Hepatocyte (in vitro differentiated cells): ENCODE measurements at regions not wholly inside any gene's neighbourhood (a gene's known extent, or its start where the extent isn't known, plus 50 kb on each side); places are given as distances from the start of the nearest gene placed in this dataset.

Experiments used
- DNase-seq: peaks from one replicate; pipeline ENCODE4 v3.0.0-alpha.2; 2016; ENCODE audit warnings: low spot score
- H2AFZ ChIP-seq: fragments of 200-600 bp; sonication (generic); 2 replicates; pipeline ENCODE4 v1.6.0; 2016; ENCODE audit warnings: antibody characterized with exemption, mild to moderate bottlenecking
- H3K27ac ChIP-seq: fragments of 200-600 bp; sonication (generic); 2 replicates; pipeline ENCODE4 v1.5.1; 2016; ENCODE audit warnings: mild to moderate bottlenecking
- H3K27me3 ChIP-seq: fragments of 200-600 bp; sonication (generic); 2 replicates; pipeline ENCODE4 v1.6.1; 2016
- H3K36me3 ChIP-seq: fragments of 200-600 bp; sonication (generic); replicated peaks from 2 replicates; pipeline ENCODE4 v1.5.1; 2016; ENCODE audit warnings: low read depth; ENCODE audit not compliant: insufficient read depth
- H3K4me1 ChIP-seq: fragments of 200-600 bp; sonication (generic); 2 replicates; pipeline ENCODE4 v1.5.1; 2016; ENCODE audit warnings: mild to moderate bottlenecking, moderate library complexity; ENCODE audit not compliant: insufficient read depth
- H3K4me2 ChIP-seq: fragments of 200-600 bp; sonication (generic); 2 replicates; pipeline ENCODE4 v1.6.0; 2016
- H3K4me3 ChIP-seq: fragments of 200-600 bp; sonication (generic); 2 replicates; pipeline ENCODE4 v1.5.1; 2016; ENCODE audit warnings: mild to moderate bottlenecking
- H3K79me2 ChIP-seq: fragments of 200-600 bp; sonication (generic); 2 replicates; pipeline ENCODE4 v1.6.0; 2017; ENCODE audit warnings: mild to moderate bottlenecking
- H3K9me2 ChIP-seq: fragments of 200-600 bp; sonication (generic); replicated peaks from 2 replicates; pipeline ENCODE4 v1.6.0; 2017; ENCODE audit warnings: mild to moderate bottlenecking; ENCODE audit not compliant: insufficient read depth
- H3K9me3 ChIP-seq: fragments of 200-600 bp; sonication (generic); 2 replicates; pipeline ENCODE4 v1.5.1; 2016; ENCODE audit warnings: low read depth, mild to moderate bottlenecking
- H4K20me1 ChIP-seq: fragments of 200-600 bp; sonication (generic); 2 replicates; pipeline ENCODE4 v1.6.0; 2016; ENCODE audit warnings: mild to moderate bottlenecking; ENCODE audit not compliant: insufficient read depth, poor library complexity, severe bottlenecking
- CTCF ChIP-seq: fragments of 200-600 bp; sonication (generic); IDR thresholded peaks from 2 replicates; pipeline ENCODE4 v1.5.1; 2016; ENCODE audit warnings: antibody characterized with exemption, mild to moderate bottlenecking; ENCODE audit not compliant: poor library complexity
- EZH2 ChIP-seq: fragments of 200-600 bp; sonication (generic); IDR thresholded peaks from 2 replicates; pipeline ENCODE4 v1.6.1; 2016; ENCODE audit warnings: antibody characterized with exemption, mild to moderate bottlenecking, borderline replicate concordance
- EZH2phosphoT487 ChIP-seq: fragments of 200-600 bp; sonication (generic); IDR thresholded peaks from one replicate; pipeline ENCODE4 v1.6.1; 2018; ENCODE audit warnings: antibody characterized with exemption, mild to moderate bottlenecking, low read depth, moderate library complexity; ENCODE audit not compliant: unreplicated experiment, severe bottlenecking
- WGBS: methylation state at CpG from one replicate; pipeline ENCODE4 v1.1.6; 2016; ENCODE audit warnings: low lambda C conversion rate; ENCODE audit errors: missing lambda C conversion rate; 5-methylcytosine and 5-hydroxymethylcytosine counted together

GRCh38 chr22:27156821-27157489, 499.6 kb downstream of the MIAT start:
- 85% methylated on average over 8 of the region's 8 CpGs for WGBS
- Histone ChIP-seq H3K4me2 (no peak overlapping the region), H3K36me3 (no peaks in the 10 kb centered on the region), H2AFZ (no peak overlapping the region), H3K27ac (no peak overlapping the region), H3K9me2 (no peaks in the 10 kb centered on the region), H3K27me3 (no peaks in the 10 kb centered on the region), H4K20me1 (no peaks in the 10 kb centered on the region), H3K4me3 (no peak overlapping the region), H3K4me1 (no peaks in the 10 kb centered on the region), H3K79me2 (no peaks in the 10 kb centered on the region), H3K9me3 (no peaks in the 10 kb centered on the region)
- TF ChIP-seq CTCF (no peak), EZH2 (no peak), EZH2phosphoT487 (no peak)
- DNase-seq, result no peak

- H3K27ac ChIP-seq, result no peak overlapping the region
- H3K79me2 ChIP-seq, result no peaks in the 10 kb centered on the region
- no peak overlapping the region for H3K4me2 ChIP-seq
- H2AFZ ChIP-seq, result no peak overlapping the region
- DNase-seq, result no peak
- no peaks in the 10 kb centered on the region for H3K9me2 ChIP-seq
- H3K36me3 ChIP-seq, result no peaks in the 10 kb centered on the region
- no peak for TF ChIP-seq EZH2
- TF ChIP-seq EZH2phosphoT487, result no peak
- TF ChIP-seq CTCF, result no peak
- no peak overlapping the region for H3K4me3 ChIP-seq
- H4K20me1 ChIP-seq, result no peaks in the 10 kb centered on the region
- H3K27me3 ChIP-seq, result peaks cover 3% of the 10 kb centered on the region
- 80% methylated on average over 12 of the region's 13 CpGs for WGBS
- H3K4me1 ChIP-seq, result no peaks in the 10 kb centered on the region
- H3K9me3 ChIP-seq, result no peaks in the 10 kb centered on the region
Observed at GRCh38 chr22:27157666-27158370, 500.4 kb downstream of the MIAT start.

GRCh38 chr22:27159016-27159415, 501.6 kb downstream of the MIAT start:
- H3K4me2 ChIP-seq, result no peak overlapping the region
- no peak overlapping the region for H2AFZ ChIP-seq
- no peak for TF ChIP-seq CTCF
- TF ChIP-seq EZH2, result no peak
- TF ChIP-seq EZH2phosphoT487, result no peak
- no peaks in the 10 kb centered on the region for H3K79me2 ChIP-seq
- no peaks in the 10 kb centered on the region for H3K4me1 ChIP-seq
- H3K36me3 ChIP-seq, result no peaks in the 10 kb centered on the region
- no peak overlapping the region for H3K27ac ChIP-seq
- H3K9me3 ChIP-seq, result no peaks in the 10 kb centered on the region
- H4K20me1 ChIP-seq, result no peaks in the 10 kb centered on the region
- H3K9me2 ChIP-seq, result no peaks in the 10 kb centered on the region
- no peak for DNase-seq
- H3K27me3 ChIP-seq, result peaks cover 4% of the 10 kb centered on the region
- WGBS, result 72% methylated on average over 8 of the region's 8 CpGs
- no peak overlapping the region for H3K4me3 ChIP-seq
